Spleen (tissue), 11 donors: ENCODE measurements at regions not wholly inside any gene's neighbourhood (a gene's known extent, or its start where the extent isn't known, plus 50 kb on each side); places are given as distances from the start of the nearest gene placed in this dataset.

Experiments used
- DNase-seq: peaks from one replicate; pipeline ENCODE4 v3.0.0-alpha.2; 2020
- H3K27ac ChIP-seq, 8 donors: fragments of 200-600 bp; sonication (generic) in 7 of 8; 1 replicate in 4 of 8; 2 replicates in 4 of 8; pipeline versions ENCODE4 v1.5.0 to v1.8.0; 2016 to 2021; ENCODE audit warnings: inconsistent platforms in 4 of 8, mild to moderate bottlenecking in 4 of 8, moderate library complexity in 1 of 8
- H3K27me3 ChIP-seq, 7 donors: fragments of 200-600 bp; sonication (generic) in 6 of 7; replicated peaks in 1 of 7; 1 replicate in 4 of 7; 2 replicates in 3 of 7; pipeline versions ENCODE4 v1.5.0 to v1.8.0; 2016 to 2021; ENCODE audit warnings: inconsistent platforms in 3 of 7, mild to moderate bottlenecking in 1 of 7
- H3K36me3 ChIP-seq, 6 donors: fragments of 200-600 bp; sonication (generic) in 5 of 6; 1 replicate in 4 of 6; 2 replicates in 2 of 6; pipeline versions ENCODE4 v1.5.0 to v1.8.0; 2016 to 2021; ENCODE audit warnings: inconsistent platforms in 2 of 6
- H3K4me1 ChIP-seq, 6 donors: fragments of 200-600 bp; sonication (generic) in 5 of 6; 1 replicate in 3 of 6; 2 replicates in 3 of 6; pipeline versions ENCODE4 v1.5.0 to v1.8.0; 2016 to 2021; ENCODE audit warnings: inconsistent platforms in 3 of 6
- H3K4me3 ChIP-seq, 8 donors: fragments of 200-600 bp; sonication (generic) in 7 of 8; 1 replicate in 4 of 8; 2 replicates in 4 of 8; pipeline versions ENCODE4 v1.5.0 to v1.8.0; 2016 to 2021; ENCODE audit warnings: inconsistent platforms in 4 of 8, mild to moderate bottlenecking in 4 of 8, moderate library complexity in 2 of 8
- H3K9me3 ChIP-seq, 8 donors: fragments of 200-600 bp; sonication (generic) in 7 of 8; 1 replicate in 4 of 8; 2 replicates in 4 of 8; pipeline versions ENCODE4 v1.5.0 to v1.8.0; 2016 to 2021; ENCODE audit warnings: inconsistent platforms in 4 of 8
- POLR2A ChIP-seq, 3 donors: fragments of 450-650 bp; IDR thresholded peaks; one replicate each; pipeline ENCODE4 v1.5.1; 2017; ENCODE audit warnings: antibody characterized with exemption in 3 of 3, mild to moderate bottlenecking in 1 of 3
- POLR2AphosphoS5 ChIP-seq, 3 donors: sonication (generic); formaldehyde crosslinking; IDR thresholded peaks; one replicate each; pipeline ENCODE4 v1.5.1; 2017; ENCODE audit warnings: antibody characterized with exemption in 3 of 3
- WGBS, 5 donors: extraction: QIAGEN DNeasy Blood & Tissue Kit in 3 of 5; methylation state at CpG; one replicate each; pipeline versions ENCODE4 v1.1.5 to v1.1.7; 2013 to 2018; 5-methylcytosine and 5-hydroxymethylcytosine counted together
- intact Hi-C: fragments of 100-400 bp; cut with DNase I; formaldehyde crosslinking; loops from one replicate; pipeline ENCODE4 v1.15.0; 2023; ENCODE audit warnings: low total_unique reads
- TF ChIP-seq, protein P1 (sequence below), 11 experiments: fragments of 200-600 bp in 7 of 11; fragments of 450-650 bp in 4 of 11; sonication (generic) in 4 of 11; IDR thresholded peaks in 8 of 11; conservative IDR thresholded peaks in 3 of 11; 1 replicate in 7 of 11; 2 replicates in 4 of 11; pipeline versions ENCODE4 v1.4.0 to v1.8.0; 2016 to 2021; ENCODE audit warnings: antibody characterized with exemption in 11 of 11, inconsistent platforms in 4 of 11, mild to moderate bottlenecking in 1 of 11
- donor health status: healthy with polysubstance abuse.
- donor health status: DM: no; HTN: no; CAD: no; lungs with moderate emphysema.
- donor health status: DM: no; HTN: no; CAD: no.
- donor health status: Bipolar disorder and iron deficiency.
- donor health status: healthy.
- donor health status: DM: no; HTN: no; CAD: no.
- donor health status: DM: yes; HTN: yes; CAD: no.

DNA sequence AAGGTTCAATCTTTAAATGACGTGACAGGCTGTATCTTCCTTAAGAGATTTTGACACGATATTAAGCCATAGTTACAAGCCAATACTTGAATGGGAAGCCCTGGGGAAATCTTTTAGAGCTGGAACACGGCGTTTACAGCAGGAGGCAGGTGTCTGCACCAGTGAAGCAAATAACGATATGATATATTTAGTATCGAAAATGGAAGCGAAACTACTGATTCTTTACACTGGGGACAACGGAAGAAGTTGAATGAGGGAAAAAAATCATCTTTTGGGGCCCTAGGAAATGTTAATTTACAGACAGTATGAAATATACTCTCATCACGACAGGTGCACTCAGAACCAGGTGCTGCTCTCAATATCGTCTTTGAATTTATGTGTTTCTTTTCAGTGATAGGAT, 793.9 kb upstream of the PCDH20 start:
- intact Hi-C loops, result no loop called here
- WGBS, 5 donors, result 77 to 86% (median 81%) methylated on average over 10 of the region's 10 CpGs
- H3K4me3 ChIP-seq, result no peak overlapping the region
- no peak for DNase-seq
- no peaks in the 10 kb centered on the region for H3K36me3 ChIP-seq
- no peak overlapping the region for H3K27ac ChIP-seq
- H3K4me1 ChIP-seq, result no peaks in the 10 kb centered on the region
- TF ChIP-seq POLR2AphosphoS5 (IDR thresholded peaks at IDR 0.05) (no peak), POLR2A (IDR thresholded peaks at IDR 0.05) (no peak)
- TF ChIP-seq, protein P1, sequence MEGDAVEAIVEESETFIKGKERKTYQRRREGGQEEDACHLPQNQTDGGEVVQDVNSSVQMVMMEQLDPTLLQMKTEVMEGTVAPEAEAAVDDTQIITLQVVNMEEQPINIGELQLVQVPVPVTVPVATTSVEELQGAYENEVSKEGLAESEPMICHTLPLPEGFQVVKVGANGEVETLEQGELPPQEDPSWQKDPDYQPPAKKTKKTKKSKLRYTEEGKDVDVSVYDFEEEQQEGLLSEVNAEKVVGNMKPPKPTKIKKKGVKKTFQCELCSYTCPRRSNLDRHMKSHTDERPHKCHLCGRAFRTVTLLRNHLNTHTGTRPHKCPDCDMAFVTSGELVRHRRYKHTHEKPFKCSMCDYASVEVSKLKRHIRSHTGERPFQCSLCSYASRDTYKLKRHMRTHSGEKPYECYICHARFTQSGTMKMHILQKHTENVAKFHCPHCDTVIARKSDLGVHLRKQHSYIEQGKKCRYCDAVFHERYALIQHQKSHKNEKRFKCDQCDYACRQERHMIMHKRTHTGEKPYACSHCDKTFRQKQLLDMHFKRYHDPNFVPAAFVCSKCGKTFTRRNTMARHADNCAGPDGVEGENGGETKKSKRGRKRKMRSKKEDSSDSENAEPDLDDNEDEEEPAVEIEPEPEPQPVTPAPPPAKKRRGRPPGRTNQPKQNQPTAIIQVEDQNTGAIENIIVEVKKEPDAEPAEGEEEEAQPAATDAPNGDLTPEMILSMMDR (IDR thresholded peaks at IDR 0.05 in 8 of 11, conservative IDR thresholded peaks at IDR 0.05 in 3 of 11), result no peak
- peaks cover 0 to 29% (median 22%) of the 10 kb centered on the region in 8 donors for H3K9me3 ChIP-seq
- H3K27me3 ChIP-seq, result no peaks in the 10 kb centered on the region

DNA sequence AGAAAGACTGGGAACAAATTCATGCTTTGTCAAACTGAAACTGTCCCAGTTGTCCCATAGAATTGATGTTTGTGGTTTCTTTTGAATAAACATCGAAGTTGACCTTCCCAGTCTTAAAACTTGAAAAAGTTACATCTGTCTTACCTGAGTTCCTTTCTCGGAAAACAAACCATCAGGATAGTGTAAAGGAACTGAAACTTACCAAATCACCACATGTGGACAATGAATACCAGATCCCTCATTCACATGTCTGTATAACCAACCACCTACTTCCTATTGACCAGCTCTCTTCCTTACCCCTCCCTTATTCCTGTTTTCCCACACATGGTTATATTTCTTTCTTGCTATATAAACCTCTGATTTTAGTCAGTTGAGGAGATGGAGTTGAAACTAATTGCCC, 791.7 kb upstream of the PCDH20 start:
- no peak for TF ChIP-seq POLR2AphosphoS5 (IDR thresholded peaks at IDR 0.05)
- no peak for TF ChIP-seq POLR2A (IDR thresholded peaks at IDR 0.05)
- TF ChIP-seq, protein P1 (IDR thresholded peaks at IDR 0.05 in 8 of 11, conservative IDR thresholded peaks at IDR 0.05 in 3 of 11), result no peak
- Histone ChIP-seq H3K4me1 (no peaks in the 10 kb centered on the region), H3K4me3 (no peak overlapping the region), H3K27me3 (no peaks in the 10 kb centered on the region), H3K27ac (no peak overlapping the region), H3K9me3 (peaks cover 0 to 32% (median 22%) of the 10 kb centered on the region in 8 donors), H3K36me3 (no peaks in the 10 kb centered on the region)
- intact Hi-C loops, result no loop called here
- WGBS, 5 donors, result 67 to 86% (median 71%) methylated on average over 2 of the region's 2 CpGs
- no peak for DNase-seq

DNA sequence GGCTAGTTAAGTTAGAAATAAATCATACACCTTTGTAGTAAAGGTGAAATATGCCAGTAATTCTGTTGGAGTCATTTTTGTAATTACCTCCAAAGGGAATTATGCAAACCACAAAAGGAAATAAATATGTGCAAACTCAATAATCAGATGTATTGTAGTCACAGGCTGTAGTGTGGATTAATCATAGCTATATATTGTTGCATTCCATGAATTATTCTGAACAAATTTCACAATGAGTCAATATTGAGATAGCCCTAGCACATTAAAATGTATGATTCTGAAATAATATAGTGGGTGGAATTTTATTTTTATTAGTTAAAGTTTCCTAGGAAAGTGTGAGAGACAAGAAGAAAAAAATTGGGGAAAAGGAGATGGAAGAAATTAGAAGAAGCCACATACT, 790.5 kb upstream of the PCDH20 start:
- intact Hi-C loops, result no loop called here
- Histone ChIP-seq H3K4me3 (no peak overlapping the region), H3K36me3 (no peaks in the 10 kb centered on the region), H3K27me3 (no peaks in the 10 kb centered on the region), H3K9me3 (peaks cover 0 to 28% (median 19%) of the 10 kb centered on the region in 8 donors), H3K27ac (no peak overlapping the region), H3K4me1 (no peaks in the 10 kb centered on the region)
- DNase-seq, result no peak
- TF ChIP-seq POLR2A (IDR thresholded peaks at IDR 0.05) (no peak), POLR2AphosphoS5 (IDR thresholded peaks at IDR 0.05) (no peak)
- TF ChIP-seq, protein P1 (IDR thresholded peaks at IDR 0.05 in 8 of 11, conservative IDR thresholded peaks at IDR 0.05 in 3 of 11), result no peak

DNA sequence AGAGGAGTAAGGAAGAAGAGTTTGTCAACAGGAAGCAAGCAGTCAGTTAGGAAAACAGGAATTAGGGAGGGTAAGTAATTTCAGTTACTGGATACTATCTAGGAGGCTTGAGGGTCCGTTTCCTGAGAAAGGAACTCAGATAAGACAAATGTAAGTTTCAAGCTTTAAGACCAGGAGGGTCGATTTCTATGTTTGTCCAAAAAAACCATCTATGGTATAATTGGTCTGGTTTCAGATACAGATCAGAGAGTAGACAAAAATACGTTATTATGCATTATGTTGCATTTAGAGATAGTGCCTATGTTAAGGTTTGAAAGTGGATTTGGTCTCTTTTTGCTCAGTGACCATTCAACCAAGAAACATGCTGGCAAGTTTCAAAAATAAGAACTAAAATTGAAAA, 789.6 kb upstream of the PCDH20 start:
- WGBS, 5 donors, result 43 to 72% (median 54%) methylated on average over 3 of the region's 3 CpGs
- DNase-seq, result no peak
- Histone ChIP-seq H3K27ac (no peak overlapping the region), H3K36me3 (no peaks in the 10 kb centered on the region), H3K4me3 (no peak overlapping the region), H3K4me1 (no peaks in the 10 kb centered on the region), H3K9me3 (peaks cover 0 to 32% (median 19%) of the 10 kb centered on the region in 8 donors), H3K27me3 (no peaks in the 10 kb centered on the region)
- intact Hi-C loops, result no loop called here
- TF ChIP-seq POLR2AphosphoS5 (IDR thresholded peaks at IDR 0.05), result no peak
- TF ChIP-seq, protein P1 (IDR thresholded peaks at IDR 0.05 in 8 of 11, conservative IDR thresholded peaks at IDR 0.05 in 3 of 11), result no peak
- TF ChIP-seq POLR2A (IDR thresholded peaks at IDR 0.05), result no peak
